RWPE2 (cell line): ENCODE measurements at regions not wholly inside any gene's neighbourhood (a gene's known extent, or its start where the extent isn't known, plus 50 kb on each side); places are given as distances from the start of the nearest gene placed in this dataset.
A peak's percentile ranks its signal among the peaks of the same experiment; 100 is the strongest.

Experiments used
- ATAC-seq: fragments of 200-7000 bp; cut with Tn5 transposase; 3 replicates; pipeline ENCODE4 v1.9.1; 2021; ENCODE audit warnings: low read depth
- DNase-seq: peaks from one replicate; pipeline ENCODE4 v3.0.0-alpha.2; 2020; ENCODE audit warnings: low spot score
- H3K27ac ChIP-seq: fragments of 450-650 bp; 2 replicates; pipeline ENCODE4 v1.5.1; 2017; ENCODE audit warnings: mild to moderate bottlenecking; ENCODE audit not compliant: poor library complexity, severe bottlenecking
- H3K27me3 ChIP-seq: fragments of 250-450 bp; sonication (Bioruptor Pico); 2 replicates; pipeline ENCODE4 v1.5.1; 2021; ENCODE audit warnings: mild to moderate bottlenecking, moderate library complexity; ENCODE audit not compliant: insufficient read depth, poor library complexity, severe bottlenecking
- H3K36me3 ChIP-seq: fragments of 250-450 bp; sonication (Bioruptor Pico); 2 replicates; pipeline ENCODE4 v1.5.1; 2020; ENCODE audit warnings: low read depth, mild to moderate bottlenecking, moderate library complexity
- H3K4me1 ChIP-seq: fragments of 250-450 bp; sonication (Bioruptor Pico); 2 replicates; pipeline ENCODE4 v1.5.1; 2021; ENCODE audit warnings: mild to moderate bottlenecking, moderate library complexity; ENCODE audit not compliant: insufficient read depth, poor library complexity, severe bottlenecking
- H3K4me3 ChIP-seq: fragments of 250-450 bp; sonication (Bioruptor Pico); 2 replicates; pipeline ENCODE4 v1.5.1; 2021; ENCODE audit warnings: mild to moderate bottlenecking, moderate library complexity; ENCODE audit not compliant: severe bottlenecking
- H3K9me3 ChIP-seq: fragments of 250-450 bp; sonication (Bioruptor Pico); 2 replicates; pipeline ENCODE4 v1.5.1; 2021; ENCODE audit warnings: mild to moderate bottlenecking, moderate library complexity; ENCODE audit not compliant: severe bottlenecking
- TF ChIP-seq, protein P1 (sequence below): fragments of 450-650 bp; IDR thresholded peaks from one replicate; pipeline ENCODE4 v1.5.1; 2017; ENCODE audit warnings: mild to moderate bottlenecking, moderate library complexity; ENCODE audit not compliant: poor library complexity, severe bottlenecking

DNA sequence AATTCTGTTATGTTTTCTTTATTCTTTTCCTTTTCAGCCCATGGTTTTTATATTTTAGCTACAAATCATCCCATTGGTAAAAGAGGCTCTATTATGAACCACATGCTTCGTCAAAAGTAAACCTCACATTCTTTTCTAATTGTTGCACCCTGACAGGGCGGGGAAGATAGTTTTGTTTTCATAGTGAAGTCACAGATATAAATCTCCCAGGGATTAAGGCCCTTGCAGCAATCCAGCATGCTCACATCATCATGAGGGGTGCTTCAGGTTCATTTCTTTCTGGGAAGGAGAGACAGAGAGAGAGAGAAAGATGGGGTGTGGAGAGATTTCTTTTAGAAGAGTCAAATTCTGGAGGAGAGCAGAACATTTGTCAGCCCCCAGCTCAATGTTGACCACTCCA lies 124.5 kb upstream of the CDC42EP3 start:
- H3K36me3 ChIP-seq: no peaks in the 10 kb centered on the region
- H3K4me1 ChIP-seq: peaks cover 24% of the 10 kb centered on the region
- peak; percentile 91 for ATAC-seq
- H3K27ac ChIP-seq: peak overlapping the region; percentile 65
- H3K27me3 ChIP-seq: no peaks in the 10 kb centered on the region
- no peak overlapping the region for H3K4me3 ChIP-seq
- no peak for DNase-seq
- TF ChIP-seq, protein P1, sequence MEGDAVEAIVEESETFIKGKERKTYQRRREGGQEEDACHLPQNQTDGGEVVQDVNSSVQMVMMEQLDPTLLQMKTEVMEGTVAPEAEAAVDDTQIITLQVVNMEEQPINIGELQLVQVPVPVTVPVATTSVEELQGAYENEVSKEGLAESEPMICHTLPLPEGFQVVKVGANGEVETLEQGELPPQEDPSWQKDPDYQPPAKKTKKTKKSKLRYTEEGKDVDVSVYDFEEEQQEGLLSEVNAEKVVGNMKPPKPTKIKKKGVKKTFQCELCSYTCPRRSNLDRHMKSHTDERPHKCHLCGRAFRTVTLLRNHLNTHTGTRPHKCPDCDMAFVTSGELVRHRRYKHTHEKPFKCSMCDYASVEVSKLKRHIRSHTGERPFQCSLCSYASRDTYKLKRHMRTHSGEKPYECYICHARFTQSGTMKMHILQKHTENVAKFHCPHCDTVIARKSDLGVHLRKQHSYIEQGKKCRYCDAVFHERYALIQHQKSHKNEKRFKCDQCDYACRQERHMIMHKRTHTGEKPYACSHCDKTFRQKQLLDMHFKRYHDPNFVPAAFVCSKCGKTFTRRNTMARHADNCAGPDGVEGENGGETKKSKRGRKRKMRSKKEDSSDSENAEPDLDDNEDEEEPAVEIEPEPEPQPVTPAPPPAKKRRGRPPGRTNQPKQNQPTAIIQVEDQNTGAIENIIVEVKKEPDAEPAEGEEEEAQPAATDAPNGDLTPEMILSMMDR: no peak
- H3K9me3 ChIP-seq: no peaks in the 10 kb centered on the region

DNA sequence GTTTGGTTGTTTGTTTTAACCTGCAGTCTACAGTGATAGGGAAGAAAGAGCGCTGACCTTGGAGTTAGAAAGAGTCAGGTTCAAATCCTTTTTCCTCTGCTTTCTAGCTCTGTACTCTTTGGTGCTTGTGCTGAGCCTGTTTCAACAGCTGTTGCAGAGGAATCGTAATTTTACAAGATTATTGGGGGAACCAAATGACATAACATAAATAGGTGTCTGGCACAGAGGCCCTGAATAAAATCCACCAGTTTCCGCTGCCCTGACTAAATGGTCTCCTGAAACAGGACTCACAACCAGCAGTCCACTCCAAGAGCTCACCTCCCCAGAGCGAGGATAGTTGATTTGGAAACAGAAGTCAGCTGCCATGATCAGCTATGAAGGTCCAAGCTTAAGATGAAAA lies 125.0 kb upstream of the CDC42EP3 start:
- Histone ChIP-seq H3K9me3 (no peaks in the 10 kb centered on the region), H3K27ac (peak overlapping the region; percentile 65), H3K4me3 (no peak overlapping the region), H3K4me1 (peaks cover 26% of the 10 kb centered on the region), H3K36me3 (no peaks in the 10 kb centered on the region), H3K27me3 (no peaks in the 10 kb centered on the region)
- TF ChIP-seq, protein P1: no peak
- no peak for DNase-seq
- ATAC-seq: no peak; the same call in 2 of the 3 replicates

DNA sequence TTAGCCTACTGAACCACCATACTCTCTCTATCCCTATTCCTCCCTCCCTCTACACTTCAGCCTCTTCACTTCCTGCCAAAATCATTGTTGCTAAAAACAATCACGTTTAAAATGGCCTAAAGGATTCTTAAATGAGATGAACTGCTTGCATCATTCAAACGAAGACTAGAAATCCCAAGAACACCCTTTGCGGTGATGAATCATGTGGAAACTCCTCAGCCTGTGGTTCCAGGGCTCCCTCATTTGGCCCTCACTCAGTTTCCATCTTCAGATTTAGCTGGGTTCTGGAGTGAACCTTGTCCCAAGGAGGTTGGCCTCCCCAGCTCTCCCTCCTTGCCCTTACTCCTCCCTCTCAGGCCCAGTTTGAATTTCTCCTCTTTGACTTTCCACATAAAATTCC lies 125.6 kb upstream of the CDC42EP3 start:
- no peak for ATAC-seq
- peak overlapping the region; percentile 65 for H3K27ac ChIP-seq
- TF ChIP-seq, protein P1: no peak

DNA sequence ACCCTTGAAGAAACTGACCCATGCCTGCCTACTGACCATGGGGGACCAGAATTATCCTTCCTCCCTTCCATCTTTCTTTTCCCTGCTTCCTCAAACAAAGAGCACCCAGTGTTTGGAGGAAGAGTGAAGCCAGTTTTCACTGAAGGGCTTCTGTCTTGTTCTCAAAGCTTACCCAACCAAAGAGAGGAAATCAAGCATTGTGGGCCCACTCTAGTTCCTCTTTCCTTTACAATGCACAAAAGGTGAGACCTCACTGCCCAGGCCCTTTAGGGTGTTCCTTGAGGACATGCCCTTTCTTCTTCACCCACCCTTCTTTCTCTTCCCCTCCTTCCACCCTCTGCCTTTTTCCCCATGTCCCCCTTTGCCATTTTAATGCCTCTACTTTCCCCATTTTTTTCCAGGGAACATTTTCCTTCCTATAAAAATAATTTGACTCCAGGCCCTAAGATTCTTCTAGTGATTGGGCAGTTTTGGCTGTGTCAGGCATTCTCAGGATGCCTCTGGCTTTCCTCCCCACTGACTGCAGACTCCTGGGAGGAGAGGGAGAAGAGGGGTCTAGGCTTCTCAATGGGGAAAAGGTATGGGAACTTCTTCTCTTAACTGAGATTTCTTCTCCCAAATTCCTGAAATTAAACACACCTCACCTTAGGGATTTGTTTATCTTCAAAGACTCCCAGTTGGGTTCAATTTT lies 126.6 kb upstream of the RMDN2 start:
- DNase-seq: no peak
- H3K4me3 ChIP-seq: no peak overlapping the region
- ATAC-seq: no peak
- H3K36me3 ChIP-seq: no peaks in the 10 kb centered on the region
- H3K4me1 ChIP-seq: peaks cover 43% of the 10 kb centered on the region
- no peaks in the 10 kb centered on the region for H3K9me3 ChIP-seq
- H3K27me3 ChIP-seq: no peaks in the 10 kb centered on the region
- H3K27ac ChIP-seq: no peak overlapping the region
- TF ChIP-seq, protein P1: no peak

More for the DNA sequence above, 125.6 kb upstream of the CDC42EP3 start:
- Histone ChIP-seq H3K4me3 (no peak overlapping the region), H3K36me3 (no peaks in the 10 kb centered on the region), H3K4me1 (peaks cover 32% of the 10 kb centered on the region), H3K9me3 (no peaks in the 10 kb centered on the region), H3K27me3 (no peaks in the 10 kb centered on the region)
- DNase-seq: no peak

DNA sequence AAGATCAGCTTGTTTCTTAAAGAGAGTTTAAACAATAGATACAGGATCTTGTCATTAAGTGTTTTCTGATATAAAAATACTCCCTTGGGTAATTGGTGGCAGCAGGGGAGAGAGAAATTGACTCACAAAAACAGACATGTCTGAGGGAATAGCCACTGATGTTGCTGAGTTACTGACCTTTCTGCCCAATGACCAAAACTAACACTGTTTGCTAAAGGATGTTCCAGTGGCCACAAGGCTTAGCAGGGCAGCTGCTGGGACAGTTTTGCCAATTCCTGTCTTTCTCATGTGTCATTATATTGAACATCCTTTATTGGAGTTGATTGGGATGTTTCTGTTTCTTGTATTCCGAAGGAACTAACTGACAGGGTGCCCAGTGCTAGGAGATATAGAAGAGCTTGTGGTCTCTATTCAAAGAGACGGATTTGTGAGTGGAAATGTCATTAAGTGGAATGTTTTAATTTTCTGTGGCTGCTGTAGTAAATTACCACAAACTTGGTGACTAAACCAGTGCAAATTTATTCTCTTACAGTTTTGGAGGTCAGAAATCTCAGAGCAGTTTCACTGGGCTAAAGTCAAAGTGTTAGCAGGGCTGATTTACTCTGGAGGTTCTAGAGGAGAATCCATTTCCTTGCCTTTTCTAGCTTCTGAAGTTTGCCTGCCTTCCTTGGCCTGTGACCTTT lies 124.8 kb upstream of the RMDN2 start:
- ATAC-seq (no peak), DNase-seq (no peak)
- H3K27me3 ChIP-seq: no peaks in the 10 kb centered on the region
- peaks cover 44% of the 10 kb centered on the region for H3K4me1 ChIP-seq
- no peaks in the 10 kb centered on the region for H3K36me3 ChIP-seq
- no peak overlapping the region for H3K4me3 ChIP-seq
- H3K9me3 ChIP-seq: no peaks in the 10 kb centered on the region
- TF ChIP-seq, protein P1: no peak
- peak overlapping the region; percentile 99 for H3K27ac ChIP-seq
